Activated CD8-positive, alpha-beta memory T cell treated with anti-CD3 and anti-CD28 coated beads, Interleukin-2, amount 50 U/mL, for 24 hours (primary cell): ENCODE measurements at regions not wholly inside any gene's neighbourhood (a gene's known extent, or its start where the extent isn't known, plus 50 kb on each side); places are given as distances from the start of the nearest gene placed in this dataset.

Experiments
- DNase-seq: peaks from one replicate; pipeline ENCODE4 v3.0.0-alpha.2; 2020; ENCODE audit errors: extremely low read depth

DNA sequence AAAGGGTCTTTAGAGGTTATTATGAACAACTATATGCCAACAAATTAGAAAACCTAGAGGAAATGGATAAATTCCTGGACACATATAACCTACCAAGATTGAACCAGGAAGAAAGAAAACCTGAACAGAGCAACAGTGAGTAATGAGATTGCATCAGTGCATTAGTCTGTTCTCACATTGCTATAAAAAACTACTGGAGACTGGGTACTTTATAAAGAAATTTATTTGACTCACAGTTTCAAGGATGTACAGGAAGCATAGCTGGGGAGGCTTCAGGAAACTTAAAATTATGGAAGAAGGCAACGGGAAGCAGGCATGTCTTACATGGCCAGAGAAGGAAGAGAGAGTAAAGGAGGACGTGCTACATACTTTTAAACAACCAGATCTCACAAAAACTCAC is 70.8 kb upstream of the GNAZ start:
- DNase-seq = no peak

GRCh38 chr22:23000657-23001347 is 69.5 kb upstream of the GNAZ start:
- no peak for DNase-seq

DNA sequence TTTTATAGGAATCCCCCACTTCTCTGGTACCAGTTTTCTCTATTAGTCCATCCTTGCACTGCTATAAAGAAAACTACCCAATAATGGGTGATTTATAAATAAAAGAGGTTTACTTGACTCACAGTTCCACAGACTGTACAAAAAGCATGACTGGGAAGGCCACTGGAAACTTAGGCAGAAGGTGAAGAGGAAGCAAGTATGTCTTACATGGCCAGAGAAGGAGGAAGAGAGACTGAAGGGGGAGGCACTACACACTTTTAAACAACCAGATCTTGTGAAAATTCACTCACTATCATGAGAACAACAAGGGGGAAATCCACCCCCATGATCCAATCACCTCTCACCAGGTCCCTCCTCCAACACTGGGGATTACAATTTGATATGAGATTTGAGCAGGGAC is 68.9 kb upstream of the GNAZ start:
- no peak for DNase-seq

DNA sequence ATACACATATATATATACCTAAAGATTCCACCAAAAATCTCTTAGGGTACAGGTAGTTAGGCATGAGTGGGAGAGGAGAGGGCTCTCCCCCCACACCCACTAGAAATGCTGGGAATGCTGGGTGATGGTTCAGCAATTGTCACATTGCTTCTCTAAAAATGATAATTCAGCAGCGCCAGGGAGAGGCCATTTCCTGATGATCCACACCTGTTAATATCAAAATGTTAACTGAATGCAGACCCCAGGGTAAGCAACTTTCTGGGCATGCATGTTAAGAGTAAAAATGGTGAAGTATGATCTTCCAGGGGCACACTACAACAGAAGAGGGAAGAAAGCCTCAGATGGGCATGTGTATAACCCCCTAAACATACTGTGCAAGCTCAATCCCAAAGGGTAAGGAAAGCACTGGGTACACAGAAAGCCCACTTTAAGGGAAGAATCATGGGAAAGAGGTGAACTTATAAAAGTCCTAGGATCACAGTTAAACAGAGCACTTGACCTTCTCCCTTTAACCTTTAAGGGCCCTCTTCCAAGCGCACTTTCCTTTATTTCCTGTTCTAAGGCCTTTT is 67.6 kb upstream of the GNAZ start:
- no peak for DNase-seq

DNA sequence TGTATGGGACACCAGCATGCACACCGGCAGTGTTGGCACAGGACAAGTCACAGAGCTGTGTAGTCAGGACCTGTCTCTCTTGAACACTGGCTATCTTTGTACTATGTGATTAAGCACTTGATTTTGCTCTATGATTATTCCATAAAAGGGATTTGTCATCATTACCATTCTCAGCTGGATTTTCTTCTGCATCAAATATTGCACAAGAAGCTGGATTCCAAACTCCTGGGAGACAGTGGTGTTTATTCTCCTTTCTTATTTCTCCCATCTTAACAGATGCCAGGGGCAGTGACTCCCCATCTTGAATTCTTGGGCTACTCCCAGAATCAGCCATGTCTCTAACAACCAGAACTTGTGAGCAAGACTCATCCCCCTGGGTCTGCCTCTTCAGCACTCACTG is 62.5 kb upstream of the GNAZ start:
- DNase-seq = no peak

DNA sequence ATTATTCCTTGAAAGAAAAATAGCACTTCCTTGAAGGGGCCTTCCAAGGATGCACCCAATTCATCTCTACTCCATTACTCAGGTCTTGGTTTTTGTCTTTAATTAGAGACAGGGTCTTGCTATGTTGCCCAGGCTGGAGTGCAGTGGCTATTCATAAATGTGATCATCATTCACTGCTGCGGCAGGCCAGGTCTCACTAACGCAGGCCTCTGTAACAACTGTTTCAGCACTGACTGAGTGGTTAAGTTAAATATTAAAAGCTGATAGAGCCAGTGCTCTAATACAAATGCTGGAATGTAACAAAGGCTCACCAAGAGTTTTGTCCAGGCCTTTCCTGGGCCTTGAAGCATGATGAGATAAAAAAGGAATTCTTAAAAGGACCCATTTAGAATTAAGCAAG is 61.4 kb upstream of the GNAZ start:
- no peak for DNase-seq
